NCI-H1694 (cell line): ENCODE measurements at regions not wholly inside any gene's neighbourhood (a gene's known extent, or its start where the extent isn't known, plus 50 kb on each side); places are given as distances from the start of the nearest gene placed in this dataset.

ENCODE experiments used
- DNase-seq: peaks from one replicate; lab custom pipeline; 2025; lab: John Stamatoyannopoulos, UW

DNA sequence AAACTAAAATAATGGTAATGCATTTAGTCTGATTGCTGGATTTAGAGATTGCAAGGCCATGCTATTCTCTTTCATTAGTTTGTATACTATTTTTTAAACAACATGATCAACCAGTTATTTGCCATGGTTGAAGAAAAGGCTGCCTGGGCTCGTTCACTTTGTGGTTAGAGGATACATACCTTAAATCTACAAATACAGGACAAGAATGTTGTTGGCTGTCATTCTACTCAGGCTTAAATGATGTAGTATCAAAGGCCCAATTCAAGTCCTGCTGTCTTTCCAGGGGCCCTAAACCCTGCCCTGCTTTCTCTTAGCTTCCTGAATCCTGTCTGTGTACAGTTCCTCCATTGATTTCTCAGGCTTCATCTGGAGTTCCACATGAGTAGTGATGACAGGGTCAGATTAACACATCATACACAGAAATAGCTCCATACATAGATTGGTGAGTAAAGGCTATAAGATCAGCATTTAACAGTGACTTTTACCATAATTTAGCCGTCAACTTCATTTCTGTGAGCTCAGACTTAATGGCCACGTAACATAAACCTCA is 114.9 kb upstream of the GPRIN3 start:
- no peak for DNase-seq

DNA sequence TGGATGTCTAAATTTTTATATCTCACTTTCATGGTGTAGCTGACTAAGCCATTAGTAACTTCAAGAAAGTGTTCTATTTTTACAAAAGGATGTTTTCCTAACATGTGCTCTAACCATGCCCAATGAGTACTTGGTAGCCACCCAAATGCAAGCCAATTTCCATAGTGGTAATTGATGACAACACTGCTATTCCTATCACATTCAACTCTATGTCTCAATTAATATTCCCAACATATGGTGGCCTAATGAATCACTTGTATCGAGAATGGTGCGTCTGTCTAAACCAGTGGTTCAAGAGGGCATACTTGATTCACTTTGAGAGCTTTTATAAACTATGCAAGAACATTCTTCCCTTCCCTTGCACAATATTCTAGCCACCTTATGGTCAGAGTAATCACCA is 112.9 kb upstream of the GPRIN3 start:
- DNase-seq = no peak

DNA sequence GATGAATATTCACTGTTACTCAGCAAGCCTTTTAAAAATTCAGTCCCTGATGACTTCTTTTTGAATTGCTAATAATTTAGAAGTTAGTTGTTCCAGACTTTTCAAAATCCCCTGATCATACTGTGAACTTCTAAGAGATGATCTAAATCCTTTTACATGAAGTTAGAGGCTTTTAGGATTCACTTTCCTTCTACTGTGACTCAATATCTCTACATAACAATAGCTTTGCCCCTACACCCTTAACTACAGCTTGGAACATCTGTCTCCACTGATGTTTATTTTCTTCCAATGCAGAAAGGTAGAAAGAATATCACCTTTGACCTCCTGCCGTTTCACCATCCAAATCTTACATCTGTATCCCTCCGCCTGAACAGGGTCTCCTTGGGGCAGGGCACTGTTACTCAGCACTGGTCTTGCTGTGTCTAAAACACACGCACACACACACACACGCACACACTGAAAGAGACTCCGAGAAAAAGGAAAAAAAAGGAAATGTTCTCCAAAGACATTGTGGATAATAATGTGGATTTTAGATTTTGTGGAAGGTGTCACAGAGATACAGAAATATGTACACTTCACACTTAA is 111.6 kb upstream of the GPRIN3 start:
- DNase-seq = no peak

DNA sequence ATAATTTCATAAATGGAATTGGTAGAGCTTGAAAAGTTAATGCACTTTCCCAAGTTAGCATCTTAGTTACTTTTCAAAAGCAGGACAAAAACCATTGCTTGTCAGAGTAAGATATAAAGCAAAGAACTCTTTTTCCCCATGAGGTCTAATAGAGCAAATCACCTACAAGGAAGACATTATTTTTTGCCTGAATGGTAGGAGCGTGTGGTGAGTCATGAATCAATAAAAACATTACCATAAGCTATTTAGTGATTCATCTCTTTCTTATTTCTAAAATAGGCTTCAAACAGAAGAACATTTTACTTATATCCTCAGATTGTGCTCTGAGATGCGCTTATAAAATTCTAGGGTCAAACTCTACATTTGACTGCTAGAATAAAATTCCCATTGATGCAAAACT is 109.4 kb upstream of the GPRIN3 start:
- DNase-seq = no peak

DNA sequence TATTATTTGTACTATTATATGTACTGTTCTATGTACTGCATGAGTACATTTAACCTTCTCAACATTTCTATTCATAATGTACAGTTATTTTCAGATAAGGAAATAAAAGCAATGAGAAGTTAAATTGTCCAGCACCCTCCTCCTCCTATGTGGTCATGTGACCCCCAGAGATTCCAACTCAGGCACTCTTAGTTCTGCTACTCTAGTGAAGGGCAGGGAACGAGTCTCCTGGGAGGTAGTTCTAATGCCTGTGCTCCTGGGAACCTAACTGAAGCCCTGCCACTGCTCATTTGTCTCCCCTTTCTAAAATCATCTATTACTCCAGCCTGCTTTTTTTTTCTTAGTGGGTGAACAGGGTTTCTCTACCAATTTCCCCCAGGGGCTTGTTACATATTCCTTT is 105.9 kb upstream of the GPRIN3 start:
- no peak for DNase-seq

DNA sequence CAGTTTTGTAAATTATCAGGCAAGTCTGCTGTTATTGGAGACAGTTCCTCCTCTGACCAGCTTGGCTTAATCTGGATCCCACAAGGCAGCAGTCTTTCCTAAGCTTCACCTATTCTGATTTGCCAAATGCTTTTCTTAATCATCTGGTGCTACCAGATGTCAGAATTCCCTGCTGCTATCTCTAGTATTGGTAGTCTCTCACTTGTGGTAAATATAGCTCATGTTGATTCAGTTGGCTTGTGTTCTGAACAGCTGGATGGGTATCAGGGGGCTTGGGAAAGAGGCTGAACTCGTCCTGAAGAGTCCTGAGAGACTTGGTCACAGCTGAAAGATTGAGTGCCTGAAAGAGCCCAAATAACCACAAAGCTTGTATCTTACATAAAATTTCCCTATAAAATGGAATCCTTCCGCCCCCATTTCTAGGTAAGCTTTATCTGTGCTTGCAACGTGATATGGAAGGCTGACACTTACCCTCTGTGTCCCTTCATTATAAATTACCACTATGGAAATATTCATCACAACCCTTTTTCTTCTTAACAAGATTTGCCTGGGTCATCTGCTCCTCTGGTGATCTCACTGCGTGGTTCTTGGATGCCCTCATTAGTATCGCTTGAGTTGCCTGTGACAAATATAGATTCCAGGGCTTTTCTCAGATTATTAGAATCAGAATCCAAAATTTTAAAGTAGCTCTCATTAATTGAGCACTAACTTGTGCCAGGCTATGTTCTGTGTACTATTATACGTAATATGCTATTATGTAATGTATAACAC is 104.1 kb upstream of the GPRIN3 start:
- peak; percentile 12 for DNase-seq

DNA sequence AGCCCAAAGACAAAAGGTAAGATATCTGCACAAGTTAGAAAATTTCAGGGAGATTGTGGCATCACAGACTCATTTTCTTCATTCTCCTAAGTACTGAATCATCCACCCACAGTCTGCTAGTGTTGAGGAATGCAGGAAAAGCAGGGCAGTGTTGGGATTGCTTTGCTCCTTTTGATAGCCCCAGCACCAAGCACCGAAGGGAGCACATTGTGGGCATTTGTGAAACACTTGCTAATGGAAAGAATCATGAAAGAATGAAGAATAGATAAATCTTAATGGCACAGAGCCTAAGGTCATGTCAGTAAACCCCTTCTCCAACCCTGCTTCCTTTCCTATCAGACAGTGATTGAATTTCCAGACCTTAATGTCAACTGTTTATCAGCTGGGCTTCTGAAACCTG is 103.1 kb upstream of the GPRIN3 start:
- no peak for DNase-seq

GRCh38 chr4:89404530-89404929 is 96.9 kb upstream of the GPRIN3 start:
- DNase-seq = no peak

DNA sequence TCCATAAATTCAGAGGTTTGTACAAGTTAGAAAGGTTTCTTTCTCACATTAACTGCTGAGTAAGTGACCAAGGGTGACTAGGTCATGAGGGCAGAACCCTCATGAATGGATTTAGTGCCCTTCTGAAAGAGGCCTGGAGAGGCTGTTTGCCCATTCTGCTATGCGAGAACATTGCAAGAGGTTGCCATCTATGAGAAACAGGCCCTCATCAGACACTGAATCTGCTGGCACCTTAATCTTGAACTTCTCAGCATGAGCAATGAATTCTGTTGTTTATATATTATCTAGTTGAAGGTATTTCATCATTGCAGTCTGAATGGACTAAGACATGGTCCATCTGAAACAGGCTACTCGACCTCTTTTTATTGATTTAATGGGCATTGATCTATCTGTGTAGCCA is 96.2 kb upstream of the GPRIN3 start:
- no peak for DNase-seq

GRCh38 chr4:89400287-89401035 is 92.9 kb upstream of the GPRIN3 start:
- no peak for DNase-seq

GRCh38 chr4:89398644-89399043 is 91.0 kb upstream of the GPRIN3 start:
- no peak for DNase-seq

- no peak for DNase-seq
Observed at GRCh38 chr4:89398146-89398545, 90.5 kb upstream of the GPRIN3 start.

DNA sequence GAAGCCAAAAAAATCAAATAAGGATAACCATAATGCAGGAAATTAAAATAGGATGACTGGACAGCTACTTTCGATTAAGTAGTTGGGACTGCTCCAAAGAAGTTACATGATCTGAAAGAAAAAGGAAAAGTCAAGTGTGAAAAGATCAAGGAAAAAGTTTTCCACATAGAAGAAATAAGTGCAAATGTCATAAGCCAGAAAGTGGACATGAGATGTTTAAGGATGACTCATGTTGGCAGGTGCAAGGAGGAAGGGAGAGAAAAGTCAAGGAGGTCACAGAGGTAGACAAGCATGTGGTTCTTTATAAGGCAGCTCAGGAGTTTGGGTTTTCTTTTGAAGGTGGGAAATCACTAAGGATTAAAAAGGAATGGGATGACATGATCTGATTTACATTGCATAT is 89.8 kb upstream of the GPRIN3 start:
- DNase-seq = no peak

DNA sequence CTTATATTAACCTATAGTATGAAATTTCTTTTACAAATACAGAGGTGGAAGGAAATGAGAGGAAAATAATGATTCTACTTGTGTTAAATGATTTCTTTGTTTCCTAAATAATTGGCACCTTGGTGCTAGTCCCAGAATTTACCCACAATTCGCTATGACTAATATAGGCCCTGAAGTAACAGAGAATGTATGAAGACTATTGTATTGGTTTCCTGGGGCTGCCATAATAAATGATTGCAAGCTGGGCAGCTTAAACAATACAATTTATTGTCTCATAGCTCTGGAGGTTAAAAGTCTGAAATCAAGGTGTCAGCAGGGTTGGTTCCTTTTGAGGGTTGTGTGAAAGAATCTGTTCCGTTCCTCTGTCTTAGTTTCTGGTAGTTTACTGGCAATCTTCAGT is 74.8 kb upstream of the GPRIN3 start:
- DNase-seq = no peak

DNA sequence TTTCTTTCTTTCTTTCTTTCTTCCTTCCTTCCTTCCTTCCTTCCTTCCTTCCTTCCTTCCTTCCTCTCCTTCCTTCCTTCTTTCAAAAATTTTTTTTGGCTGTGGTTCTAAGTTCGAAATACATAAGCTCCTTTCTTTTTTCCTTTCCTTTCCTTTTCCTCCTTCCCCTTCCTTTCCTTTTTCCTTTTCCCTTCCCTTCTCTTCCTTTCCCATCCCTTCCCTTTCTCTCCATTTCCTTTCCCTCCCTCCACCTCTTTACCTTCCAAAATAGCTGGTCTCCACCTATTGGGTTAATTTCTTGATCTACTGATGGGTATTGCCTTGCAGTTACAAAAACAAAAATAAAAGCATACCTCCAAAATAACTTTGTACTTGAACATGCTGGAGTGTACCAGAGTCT is 73.4 kb upstream of the GPRIN3 start:
- no peak for DNase-seq

- DNase-seq = peak; percentile 55
Observed at GRCh38 chr4:89379511-89380044, 72.0 kb upstream of the GPRIN3 start.

DNA sequence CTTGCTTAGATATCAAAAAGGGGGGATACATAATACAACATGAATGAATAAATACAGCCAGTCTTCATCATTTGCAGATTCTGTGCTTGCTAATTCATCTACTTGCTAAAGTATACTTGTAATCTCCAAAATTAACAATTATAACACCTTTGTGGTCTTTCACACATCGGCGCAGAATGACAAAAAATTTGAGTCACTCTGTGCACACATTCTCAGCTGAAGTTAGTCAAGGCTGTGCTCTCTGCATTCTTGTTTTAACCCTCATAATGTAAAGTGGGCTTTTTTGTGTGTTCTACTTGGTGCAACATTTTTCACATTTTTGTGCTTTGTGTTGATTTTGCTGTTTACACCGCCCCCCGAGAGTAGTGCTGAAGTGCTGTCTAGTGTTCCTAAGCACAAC is 65.8 kb upstream of the GPRIN3 start:
- no peak for DNase-seq

DNA sequence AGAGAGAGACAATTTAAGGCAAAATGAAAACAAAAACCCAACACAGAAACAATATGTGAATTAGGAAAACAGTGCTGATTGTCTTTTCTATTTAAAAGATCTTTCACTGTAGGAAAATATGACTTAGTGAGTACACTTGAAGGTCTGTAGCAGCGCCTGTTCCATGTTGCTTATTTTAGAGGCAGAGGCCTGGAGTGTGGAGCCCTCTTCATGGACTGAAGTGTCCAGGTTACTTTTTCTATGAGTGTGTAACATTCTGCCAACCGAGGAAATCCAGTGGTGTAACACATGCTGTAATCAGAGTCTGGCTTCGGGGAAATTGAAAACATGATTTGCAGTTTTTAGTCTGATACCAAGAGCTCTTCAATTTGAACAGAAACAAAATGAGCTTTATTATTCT is 64.0 kb upstream of the GPRIN3 start:
- no peak for DNase-seq

GRCh38 chr4:89369581-89369980 is 62.0 kb upstream of the GPRIN3 start:
- DNase-seq = no peak

- DNase-seq = no peak
Observed at GRCh38 chr4:89368861-89369260, 61.3 kb upstream of the GPRIN3 start.

- DNase-seq = no peak
Observed at GRCh38 chr4:89365776-89366175, 58.2 kb upstream of the GPRIN3 start.

- DNase-seq = no peak
Observed at GRCh38 chr4:89365375-89365774, 57.8 kb upstream of the GPRIN3 start.

GRCh38 chr4:89364541-89364940 is 56.9 kb upstream of the GPRIN3 start:
- DNase-seq = peak; percentile 1
